SK-N-SH (cell line): ENCODE measurements at regions not wholly inside any gene's neighbourhood (a gene's known extent, or its start where the extent isn't known, plus 50 kb on each side); places are given as distances from the start of the nearest gene placed in this dataset.

Experiments used
- CTCF ChIA-PET: fragments of 300-600, 350-600 bp; formaldehyde crosslinking; extraction: SDS; loops from one replicate; lab custom pipeline; 2021; lab: Yijun Ruan, JAX
- POLR2A ChIA-PET: fragments of 350-600 bp; sonication (Branson Sonifier 250); formaldehyde crosslinking; extraction: SDS; loops from one replicate; lab custom pipeline; 2020; ENCODE audit warnings: antibody characterized with exemption, inconsistent platforms; lab: Yijun Ruan, JAX
- DNase-seq: peaks from one replicate; pipeline ENCODE4 v3.0.0; 2012
- H2AFZ ChIP-seq: fragments of 200-600 bp; sonication (generic); 2 replicates; pipeline ENCODE4 v1.8.1; 2016; ENCODE audit warnings: antibody characterized with exemption, mild to moderate bottlenecking, low read depth
- H3F3A ChIP-seq: fragments of 200-600 bp; sonication (generic); replicated peaks from 2 replicates; pipeline ENCODE3; 2016; ENCODE audit warnings: antibody characterized with exemption, mild to moderate bottlenecking; ENCODE audit not compliant: insufficient read depth
- H3K27ac ChIP-seq, 2 experiments: fragments of 200-500 bp in 1 of 2; fragments of 200-600 bp in 1 of 2; sonication (Bioruptor generic) in 1 of 2; sonication (generic), shearing (Covaris generic) in 1 of 2; 2 replicates each; pipeline versions ENCODE4 v1.5.1 to v1.6.1; 2014 to 2016; ENCODE audit warnings: low read depth in 2 of 2, inconsistent platforms in 1 of 2, low read length in 1 of 2, mild to moderate bottlenecking in 1 of 2, mixed read lengths in 1 of 2
- H3K27me3 ChIP-seq: fragments of 200-600 bp; sonication (generic), shearing (Covaris generic); 2 replicates; pipeline ENCODE4 v1.6.1; 2016; ENCODE audit warnings: mixed run types; ENCODE audit not compliant: insufficient read depth
- H3K36me3 ChIP-seq, 2 experiments: fragments of 200-500 bp in 1 of 2; fragments of 200-600 bp in 1 of 2; sonication (Bioruptor generic) in 1 of 2; sonication (generic) in 1 of 2; replicated peaks in 1 of 2; 2 replicates each; pipeline versions ENCODE3 to v1.5.1; 2014 to 2016; ENCODE audit warnings: low read length in 1 of 2, mild to moderate bottlenecking in 1 of 2; ENCODE audit not compliant: insufficient read depth in 2 of 2, control insufficient read depth in 1 of 2
- H3K4me1 ChIP-seq, 2 experiments: fragments of 200-500 bp in 1 of 2; fragments of 200-600 bp in 1 of 2; sonication (Bioruptor generic) in 1 of 2; sonication (generic), shearing (Covaris generic) in 1 of 2; 2 replicates each; pipeline versions ENCODE4 v1.5.1 to v1.6.1; 2014 to 2016; ENCODE audit warnings: low read depth in 1 of 2, low read length in 1 of 2, mixed run types in 1 of 2; ENCODE audit not compliant: insufficient read depth in 2 of 2, control insufficient read depth in 1 of 2
- H3K4me2 ChIP-seq: fragments of 200-600 bp; sonication (generic), shearing (Covaris generic); 2 replicates; pipeline ENCODE4 v1.6.1; 2017; ENCODE audit warnings: mixed run types
- H3K4me3 ChIP-seq, 2 experiments: fragments of 200-500 bp in 1 of 2; fragments of 200-600 bp in 1 of 2; sonication (Bioruptor generic) in 1 of 2; sonication (generic), shearing (Covaris generic) in 1 of 2; 2 replicates each; pipeline versions ENCODE4 v1.5.1 to v1.8.1; 2014 to 2016; ENCODE audit warnings: low read depth in 2 of 2, inconsistent platforms in 1 of 2, low read length in 1 of 2, mild to moderate bottlenecking in 1 of 2, mixed read lengths in 1 of 2, moderate library complexity in 1 of 2
- H3K79me2 ChIP-seq: fragments of 200-600 bp; sonication (generic); 2 replicates; pipeline ENCODE4 v1.8.1; 2017; ENCODE audit warnings: mild to moderate bottlenecking; ENCODE audit not compliant: insufficient read depth
- H3K9ac ChIP-seq: fragments of 200-600 bp; sonication (generic); 2 replicates; pipeline ENCODE4 v1.6.1; 2017; ENCODE audit warnings: mixed run types
- H3K9me2 ChIP-seq: fragments of 200-600 bp; sonication (generic); 2 replicates; pipeline ENCODE4 v1.6.1; 2017; ENCODE audit warnings: mixed run types
- H3K9me3 ChIP-seq: fragments of 200-600 bp; sonication (generic); 2 replicates; pipeline ENCODE4 v1.6.1; 2017; ENCODE audit warnings: mixed run types, mild to moderate bottlenecking, moderate library complexity
- H4K20me1 ChIP-seq: fragments of 200-600 bp; sonication (generic); 2 replicates; pipeline ENCODE4 v1.6.1; 2017; ENCODE audit warnings: mild to moderate bottlenecking, mixed run types; ENCODE audit not compliant: insufficient read depth
- CTCF ChIP-seq: fragments of 200-600 bp; sonication (generic); IDR thresholded peaks from 2 replicates; pipeline ENCODE4 v1.6.1; 2017; ENCODE audit warnings: antibody characterized with exemption, mild to moderate bottlenecking, moderate library complexity
- FOSL2 ChIP-seq: IDR thresholded peaks from 2 replicates; pipeline ENCODE4 v1.4.0; 2012; ENCODE audit warnings: low read depth, mild to moderate bottlenecking, moderate library complexity, borderline replicate concordance
- GATA2 ChIP-seq: sonication (generic); formaldehyde crosslinking; IDR thresholded peaks from 2 replicates; pipeline ENCODE4 v1.5.0; 2020; ENCODE audit warnings: mild to moderate bottlenecking, missing genetic modification reagents
- JUND ChIP-seq: IDR thresholded peaks from 2 replicates; pipeline ENCODE4 v1.4.0; 2012
- MEF2A ChIP-seq: IDR thresholded peaks from 2 replicates; pipeline ENCODE4 v1.4.0; 2012; ENCODE audit warnings: low read depth, borderline replicate concordance
- NRF1 ChIP-seq: IDR thresholded peaks from 2 replicates; pipeline ENCODE4 v1.6.1; 2012; ENCODE audit warnings: low read depth, mild to moderate bottlenecking, low read length
- SIN3A ChIP-seq: IDR thresholded peaks from 2 replicates; pipeline ENCODE4 v1.6.1; 2012; ENCODE audit warnings: low read depth, mild to moderate bottlenecking, low read length, moderate library complexity, borderline replicate concordance
- TAF1 ChIP-seq: IDR thresholded peaks from 2 replicates; pipeline ENCODE4 v1.6.1; 2012; ENCODE audit warnings: low read depth, mild to moderate bottlenecking, low read length, moderate library complexity, borderline replicate concordance
- TCF12 ChIP-seq: IDR thresholded peaks from 2 replicates; pipeline ENCODE4 v1.4.0; 2012
- TEAD4 ChIP-seq: IDR thresholded peaks from 2 replicates; pipeline ENCODE4 v1.4.0; 2012; ENCODE audit warnings: mild to moderate bottlenecking, borderline replicate concordance; ENCODE audit not compliant: insufficient read depth
- USF1 ChIP-seq: IDR thresholded peaks from 2 replicates; pipeline ENCODE4 v1.4.0; 2012; ENCODE audit warnings: low read depth, borderline replicate concordance
- ZBTB33 ChIP-seq: IDR thresholded peaks from 2 replicates; pipeline ENCODE4 v1.4.0; 2012; ENCODE audit warnings: low read depth, borderline replicate concordance
- WGBS: methylation state at CpG from one replicate; pipeline ENCODE4 v1.1.6; 2017; ENCODE audit warnings: low lambda C conversion rate; 5-methylcytosine and 5-hydroxymethylcytosine counted together

DNA sequence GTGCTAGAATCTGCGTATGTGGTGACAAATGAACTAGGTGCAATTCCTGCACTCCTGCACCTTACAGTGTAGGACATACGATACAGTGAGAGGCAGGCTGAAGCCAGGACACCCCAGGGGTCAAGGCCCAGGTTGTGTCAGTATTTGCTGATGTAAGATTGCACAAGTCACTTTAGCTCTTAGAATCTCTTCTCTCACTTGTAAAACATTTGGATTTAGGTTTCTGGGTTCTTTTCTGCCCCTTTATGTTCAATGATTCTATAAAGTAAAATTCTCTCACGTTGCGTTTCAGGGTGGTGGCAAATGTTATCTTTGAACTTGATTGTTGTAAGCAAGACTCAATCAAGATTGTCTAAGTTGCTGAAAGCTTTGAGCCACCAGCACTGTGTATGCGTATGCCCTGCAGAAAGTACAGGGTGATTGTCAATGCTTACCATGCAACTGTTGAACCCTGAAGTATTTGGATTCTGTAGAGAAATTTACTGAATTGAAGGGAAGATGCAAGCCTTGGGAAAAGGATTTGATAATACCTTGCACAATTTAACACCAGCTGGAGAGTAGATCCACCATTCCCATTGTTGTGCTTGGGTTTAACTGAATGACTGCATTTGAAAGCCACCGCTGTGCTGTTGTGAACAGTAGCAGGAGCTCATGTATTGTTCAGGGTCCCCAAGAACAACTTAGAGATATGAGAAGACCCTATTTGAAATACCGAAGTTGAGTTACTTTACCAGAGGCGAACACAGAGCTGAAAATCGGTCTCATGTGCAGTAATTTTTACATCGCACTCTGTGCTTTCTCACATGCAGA lies 106.1 kb upstream of the CITED2 start:
- Histone ChIP-seq H4K20me1 (no peaks in the 10 kb centered on the region), H3K4me1 (no peaks in the 10 kb centered on the region), H3K79me2 (no peaks in the 10 kb centered on the region), H3K4me2 (no peak overlapping the region), H2AFZ (no peak overlapping the region), H3K4me3 (no peak overlapping the region), H3F3A (no peaks in the 10 kb centered on the region), H3K27ac (no peak overlapping the region), H3K9me3 (no peaks in the 10 kb centered on the region), H3K27me3 (no peaks in the 10 kb centered on the region), H3K36me3 (no peaks in the 10 kb centered on the region), H3K9ac (no peak overlapping the region), H3K9me2 (no peaks in the 10 kb centered on the region)
- CTCF ChIA-PET: no interaction called here
- WGBS: 60% methylated on average over 10 of the region's 10 CpGs
- DNase-seq: no peak
- no peak for TF ChIP-seq JUND
- no peak for TF ChIP-seq TCF12
- TF ChIP-seq TAF1: no peak
- TF ChIP-seq MEF2A: no peak
- TF ChIP-seq USF1: no peak
- no peak for TF ChIP-seq TEAD4
- TF ChIP-seq NRF1: no peak
- TF ChIP-seq FOSL2: no peak
- no peak for TF ChIP-seq SIN3A
- TF ChIP-seq ZBTB33: no peak
- TF ChIP-seq CTCF: no peak
- TF ChIP-seq GATA2 (CRISPR knock-in tag): no peak
- POLR2A ChIA-PET: no interaction called here
